ENCODE measurements at regions not wholly inside any gene's neighbourhood (a gene's known extent, or its start where the extent isn't known, plus 50 kb on each side); places are given as distances from the start of the nearest gene placed in this dataset.

- TF ChIP-seq CTCF (IDR thresholded peaks at IDR 0.05) (no peak), POLR2A (IDR thresholded peaks at IDR 0.05) (no peak)
- H3K27me3 ChIP-seq = no peaks in the 10 kb centered on the region
- no peaks in the 10 kb centered on the region for H3K36me3 ChIP-seq
- no peaks in the 10 kb centered on the region for H3K4me1 ChIP-seq
- H3K27ac ChIP-seq = no peak overlapping the region
- ATAC-seq (no peak), DNase-seq (no peak)
- intact Hi-C loops (cut with DNase I) = no loop called here
- 43% methylated on average over 4 of the region's 6 CpGs for WGBS (ENCODE audit: insufficient coverage, low coverage, low lambda C conversion rate, missing lambda C conversion rate)
- no peak overlapping the region for H3K4me3 ChIP-seq
- H3K9me3 ChIP-seq = no peaks in the 10 kb centered on the region
Measured at GRCh38 chr1:57908147-57908890, 484.5 kb upstream of the DAB1 start.

GRCh38 chr1:57901208-57901919 lies 477.5 kb upstream of the DAB1 start:
- DNase-seq = no peak
- Histone ChIP-seq H3K27ac (no peak overlapping the region), H3K36me3 (no peaks in the 10 kb centered on the region), H3K9me3 (no peaks in the 10 kb centered on the region), H3K4me3 (no peak overlapping the region), H3K4me1 (no peaks in the 10 kb centered on the region), H3K27me3 (no peaks in the 10 kb centered on the region)
- ATAC-seq = no peak
- WGBS (ENCODE audit: insufficient coverage, low coverage, low lambda C conversion rate, missing lambda C conversion rate) = 81% methylated on average over 7 of the region's 7 CpGs
- TF ChIP-seq CTCF (IDR thresholded peaks at IDR 0.05) = no peak
- no peak for TF ChIP-seq POLR2A (IDR thresholded peaks at IDR 0.05)
- intact Hi-C loops (cut with DNase I) = no loop called here

GRCh38 chr1:57898531-57898930 lies 474.7 kb upstream of the DAB1 start:
- TF ChIP-seq POLR2A (IDR thresholded peaks at IDR 0.05) (no peak), CTCF (IDR thresholded peaks at IDR 0.05) (no peak)
- intact Hi-C loops (cut with DNase I) = no loop called here
- Histone ChIP-seq H3K27me3 (no peaks in the 10 kb centered on the region), H3K4me3 (no peak overlapping the region), H3K9me3 (no peaks in the 10 kb centered on the region), H3K36me3 (no peaks in the 10 kb centered on the region), H3K27ac (no peak overlapping the region), H3K4me1 (no peaks in the 10 kb centered on the region)
- no peak for ATAC-seq
- WGBS (ENCODE audit: insufficient coverage, low coverage, low lambda C conversion rate, missing lambda C conversion rate) = 62% methylated on average over 7 of the region's 7 CpGs
- no peak for DNase-seq

- ATAC-seq (no peak), DNase-seq (no peak)
- Histone ChIP-seq H3K27ac (no peak overlapping the region), H3K27me3 (no peaks in the 10 kb centered on the region), H3K36me3 (no peaks in the 10 kb centered on the region), H3K4me1 (no peaks in the 10 kb centered on the region), H3K9me3 (no peaks in the 10 kb centered on the region), H3K4me3 (no peak overlapping the region)
- TF ChIP-seq POLR2A (IDR thresholded peaks at IDR 0.05) (no peak), CTCF (IDR thresholded peaks at IDR 0.05) (no peak)
- 71% methylated on average over 3 of the region's 3 CpGs for WGBS (ENCODE audit: insufficient coverage, low coverage, low lambda C conversion rate, missing lambda C conversion rate)
- intact Hi-C loops (cut with DNase I) = no loop called here
Measured at GRCh38 chr1:57897581-57897980, 473.7 kb upstream of the DAB1 start.
